Kidney tubule cell (primary cell): ENCODE measurements at regions not wholly inside any gene's neighbourhood (a gene's known extent, or its start where the extent isn't known, plus 50 kb on each side); places are given as distances from the start of the nearest gene placed in this dataset.

Source experiments
- DNase-seq: peaks from one replicate; pipeline ENCODE4 v3.0.0-alpha.2; 2018; ENCODE audit warnings: low spot score

DNA sequence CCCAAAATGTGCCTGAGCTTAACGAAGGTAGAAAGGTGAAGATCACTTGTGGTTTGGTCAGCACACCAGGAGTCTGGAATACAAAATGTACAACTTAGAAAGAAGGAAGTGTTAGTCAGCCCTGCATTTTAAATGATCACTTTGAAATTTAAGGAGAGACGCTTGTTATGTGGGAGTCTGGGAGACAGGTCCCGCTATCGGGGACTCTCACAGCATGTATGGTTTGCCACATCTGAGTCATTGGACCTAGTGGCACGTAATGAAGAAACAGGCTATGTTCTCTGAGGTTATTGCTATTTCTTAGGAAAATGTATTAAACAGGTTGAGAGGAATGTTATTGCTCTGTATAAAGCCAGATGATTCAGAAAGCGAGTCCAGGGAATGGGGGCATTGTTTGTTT is 2362.5 kb upstream of the WWC1 start:
- no peak for DNase-seq

DNA sequence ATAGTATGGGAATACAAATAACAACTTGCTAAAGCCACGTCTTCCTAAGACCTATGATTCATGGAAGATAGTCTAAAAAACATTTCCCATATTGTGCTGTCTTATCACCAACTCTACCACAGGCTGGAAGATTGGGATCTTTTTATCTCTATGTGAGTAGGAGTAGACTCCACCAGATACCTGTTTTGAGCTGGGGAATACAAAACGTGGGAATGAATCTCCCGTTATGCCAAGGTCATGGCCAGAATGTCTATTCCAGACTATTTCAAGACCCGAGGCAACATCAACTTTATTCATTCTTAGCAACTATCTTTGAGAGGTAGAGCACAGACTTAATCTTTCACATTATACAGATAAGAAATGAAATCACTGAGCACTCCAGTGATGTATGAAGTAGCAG is 2350.9 kb upstream of the WWC1 start:
- no peak for DNase-seq

DNA sequence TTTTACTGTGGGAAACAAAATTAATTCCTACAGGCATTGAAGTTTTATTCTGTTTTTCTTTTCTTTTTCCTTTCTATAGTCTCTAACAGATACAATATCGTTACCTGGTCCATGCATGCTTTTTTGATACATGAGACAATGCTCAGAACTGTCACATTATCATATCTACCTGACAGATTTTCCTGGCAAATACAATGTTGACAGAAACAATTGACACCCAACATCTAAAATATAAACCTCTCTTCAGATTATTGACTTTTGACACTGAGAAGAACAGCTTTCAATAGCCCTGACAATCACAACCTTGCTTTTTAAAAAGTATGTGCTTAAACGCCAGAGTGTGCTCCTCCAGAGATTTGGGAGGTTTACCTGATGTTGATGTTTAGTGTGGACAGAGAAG is 2334.6 kb upstream of the WWC1 start:
- DNase-seq, result no peak

DNA sequence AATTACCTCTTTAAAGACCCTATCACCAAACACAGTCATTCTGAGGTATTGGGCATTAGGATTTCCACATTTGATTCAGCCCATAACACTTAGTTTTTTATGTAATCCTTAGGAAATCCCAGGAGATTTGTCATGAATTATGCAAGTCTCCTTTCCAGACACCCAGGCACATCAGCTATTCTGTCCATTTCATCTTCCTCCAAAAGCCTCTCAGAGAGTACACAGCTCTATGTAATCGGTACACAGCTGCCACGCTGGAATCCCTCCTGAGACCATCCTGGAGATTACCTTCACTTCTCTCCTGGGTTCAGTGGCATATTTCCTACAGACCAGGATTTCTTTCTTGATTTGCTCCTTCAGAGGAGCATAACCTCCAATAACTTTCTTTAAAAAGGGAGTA is 2309.8 kb upstream of the WWC1 start:
- DNase-seq, result no peak

DNA sequence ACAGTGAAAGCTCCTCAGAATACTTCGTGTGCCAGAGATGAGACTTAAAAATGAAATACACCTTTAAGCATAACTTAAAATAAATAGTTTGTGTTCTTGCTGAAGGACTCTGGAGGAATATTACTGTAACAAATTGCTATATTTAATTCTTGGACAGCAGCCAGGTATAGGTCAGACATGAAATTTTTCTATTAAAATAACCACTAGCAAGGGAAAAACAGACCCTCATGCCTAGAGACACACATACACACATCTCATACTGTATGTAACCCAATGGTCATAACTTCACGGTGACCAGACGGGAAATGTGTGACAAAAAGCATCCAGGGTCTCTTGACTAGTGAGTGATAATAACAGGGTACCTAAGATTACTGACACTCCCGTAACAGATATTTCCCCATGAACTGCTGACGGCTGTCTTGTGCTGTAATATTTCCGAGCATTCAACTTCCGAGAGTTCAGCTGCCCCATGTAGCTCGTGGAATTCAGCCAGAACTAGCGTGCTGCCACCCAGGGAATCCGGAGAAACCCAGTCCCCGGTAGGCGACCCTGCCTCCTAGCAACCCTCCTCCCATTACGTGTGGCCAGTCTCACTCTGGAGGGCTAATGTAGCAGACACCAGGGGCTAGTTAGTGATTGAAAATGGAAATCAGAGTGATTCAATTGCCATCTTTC is 2295.1 kb upstream of the WWC1 start:
- DNase-seq, result no peak

DNA sequence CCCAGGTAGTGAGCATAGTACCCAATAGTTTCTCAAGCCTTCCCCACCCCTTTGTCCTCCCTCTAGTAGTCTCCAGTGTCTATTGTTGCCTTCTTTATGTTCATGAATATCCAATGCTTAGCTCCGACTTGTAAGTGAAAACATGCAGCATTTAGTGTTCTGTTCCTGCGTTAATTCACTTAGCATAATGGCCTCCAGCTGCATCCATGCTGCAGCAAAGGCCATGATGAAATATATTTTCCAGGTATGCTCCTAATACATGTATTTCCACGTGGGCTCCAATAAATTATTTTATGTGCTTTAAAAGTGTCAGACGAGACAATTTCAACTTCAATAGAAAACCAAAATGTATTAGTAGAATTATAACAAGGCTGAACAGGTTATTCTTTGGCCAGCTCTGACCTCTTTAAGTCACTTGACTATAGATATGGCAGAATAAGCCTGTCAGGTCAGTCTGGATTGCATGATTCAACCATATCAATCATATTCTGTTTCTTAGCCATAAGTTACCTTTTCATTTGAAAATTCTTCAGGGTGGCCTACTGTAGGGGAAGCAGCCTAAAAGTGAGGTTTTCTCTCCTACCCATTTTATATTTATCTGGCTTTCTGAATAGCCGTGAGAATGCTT is 2291.6 kb upstream of the WWC1 start:
- DNase-seq, result no peak

DNA sequence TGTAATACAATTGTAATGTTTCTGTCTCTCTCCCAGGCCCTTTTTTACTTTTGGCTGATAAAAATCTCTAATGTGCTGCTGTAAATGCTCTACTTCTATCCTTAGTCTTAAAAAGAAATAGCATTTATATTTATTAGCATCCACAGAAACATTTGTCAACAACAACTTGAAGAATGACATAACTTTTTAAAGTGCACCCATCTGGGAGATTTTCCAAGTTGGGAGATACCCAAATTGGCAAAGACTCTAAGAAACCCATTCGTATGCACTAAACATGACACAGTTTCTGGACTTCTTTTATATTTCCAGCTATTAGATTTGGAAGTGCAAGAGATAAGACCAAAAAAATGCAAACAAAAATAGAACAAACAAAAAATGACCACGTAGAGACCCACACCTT is 2287.4 kb upstream of the WWC1 start:
- no peak for DNase-seq

DNA sequence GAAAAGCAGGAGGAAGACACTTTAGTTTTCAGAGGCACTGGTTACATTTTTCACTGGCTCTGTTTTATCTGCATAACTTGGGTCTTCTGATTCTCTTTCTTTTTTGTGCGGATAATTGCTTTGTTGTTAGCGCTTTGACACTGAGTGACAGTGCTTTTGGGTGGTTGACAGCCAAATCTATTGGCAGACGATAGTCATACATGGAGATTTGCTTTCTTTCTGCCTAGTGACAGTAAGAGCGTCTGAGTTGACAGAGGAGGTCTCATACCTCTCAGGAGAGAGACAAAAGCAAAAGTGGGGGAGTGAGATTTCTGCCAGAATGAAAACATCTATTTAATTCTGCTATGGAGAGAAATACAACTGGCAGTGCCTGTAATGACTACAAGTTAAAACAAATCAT is 2278.0 kb upstream of the WWC1 start:
- DNase-seq, result no peak

DNA sequence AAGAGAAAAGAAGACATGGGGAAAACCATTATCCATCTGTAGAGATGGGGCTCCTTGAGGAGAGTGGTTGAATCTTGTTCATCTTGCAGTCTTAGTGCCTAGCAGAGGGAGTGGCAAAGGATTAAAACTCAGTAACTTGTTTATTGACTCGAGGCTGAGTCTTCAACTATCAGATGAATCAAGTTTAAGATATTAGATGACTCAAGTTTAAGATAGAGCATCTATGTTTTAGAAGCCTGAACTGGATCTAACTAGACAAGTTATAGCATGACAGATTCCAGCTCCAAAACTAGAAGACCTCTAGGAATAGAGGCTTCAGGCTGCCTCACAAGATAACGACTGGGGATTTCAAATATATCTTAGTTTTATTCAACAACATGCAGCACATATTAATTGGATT is 2277.2 kb upstream of the WWC1 start:
- no peak for DNase-seq

DNA sequence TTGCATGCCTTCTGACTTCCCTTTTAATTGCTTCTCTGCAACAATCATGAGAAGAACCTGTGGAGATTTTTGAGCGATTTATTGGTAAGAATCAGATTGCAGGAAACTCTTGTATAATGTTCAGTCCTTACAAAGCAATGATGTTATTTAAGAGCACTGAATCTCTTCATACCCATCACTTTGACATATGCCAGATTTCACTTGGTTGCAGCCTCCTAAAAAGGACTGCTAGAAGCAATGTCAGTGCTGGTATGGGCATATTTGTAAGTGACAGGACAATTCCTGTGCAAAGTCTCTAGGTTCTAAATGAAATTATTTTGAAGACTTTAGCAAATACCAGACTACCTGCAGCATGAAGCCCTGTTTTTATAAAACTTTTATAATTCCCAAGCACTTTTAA is 2272.7 kb upstream of the WWC1 start:
- no peak for DNase-seq

DNA sequence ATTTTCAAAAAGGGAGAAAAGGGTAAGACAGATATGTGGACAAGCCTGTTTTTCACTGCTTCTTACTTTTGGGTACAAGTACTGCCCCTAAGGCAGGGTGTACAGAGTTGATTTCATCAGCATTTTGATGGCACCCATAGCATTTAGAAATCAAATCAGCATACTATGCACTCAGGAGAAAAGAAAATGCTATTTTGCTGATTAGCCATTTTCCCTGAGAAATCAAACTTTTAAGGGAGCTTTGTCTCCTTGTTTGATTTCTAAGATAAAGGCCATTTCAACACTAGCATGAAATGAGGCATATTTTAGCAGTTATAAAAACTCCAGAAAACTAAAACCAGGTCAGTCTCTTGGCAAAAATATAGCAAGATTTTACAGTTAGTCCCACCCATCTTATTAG is 2269.4 kb upstream of the WWC1 start:
- no peak for DNase-seq

DNA sequence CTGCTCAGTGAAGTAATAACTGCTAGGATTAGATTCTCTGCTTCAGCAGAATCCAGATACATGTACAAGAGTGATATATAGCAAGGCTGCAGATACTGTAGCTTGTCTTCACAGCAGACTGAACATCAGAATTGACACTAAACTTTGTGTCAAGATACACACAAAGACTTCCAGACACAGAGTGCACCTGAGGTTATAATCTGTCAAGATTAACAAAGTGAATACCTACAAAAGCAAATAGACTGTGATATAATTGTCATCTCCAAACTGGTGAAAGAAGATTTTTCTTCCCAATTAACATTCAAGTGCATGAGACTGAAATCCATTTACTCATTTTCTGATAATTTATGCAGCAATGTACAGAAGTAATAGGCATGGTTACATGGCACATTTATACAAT is 2266.5 kb upstream of the WWC1 start:
- DNase-seq, result no peak

DNA sequence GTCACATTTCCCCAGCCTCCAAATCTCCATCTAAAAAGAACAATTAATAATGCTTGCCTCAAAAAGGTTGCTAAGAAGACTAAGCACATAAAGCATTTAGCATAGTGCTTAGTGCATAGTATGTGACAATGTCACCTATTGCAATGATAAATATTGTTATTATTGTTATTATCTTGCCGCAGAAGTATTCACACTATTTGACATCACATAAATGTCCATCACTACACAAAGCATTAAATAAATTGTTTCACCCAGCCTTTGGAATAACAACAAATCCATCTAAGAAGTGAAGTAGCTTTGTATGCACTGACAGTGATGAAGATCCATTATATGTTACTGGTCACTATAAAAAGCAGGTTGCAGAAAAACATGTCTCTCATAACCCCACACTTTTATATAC is 2263.9 kb upstream of the WWC1 start:
- no peak for DNase-seq

DNA sequence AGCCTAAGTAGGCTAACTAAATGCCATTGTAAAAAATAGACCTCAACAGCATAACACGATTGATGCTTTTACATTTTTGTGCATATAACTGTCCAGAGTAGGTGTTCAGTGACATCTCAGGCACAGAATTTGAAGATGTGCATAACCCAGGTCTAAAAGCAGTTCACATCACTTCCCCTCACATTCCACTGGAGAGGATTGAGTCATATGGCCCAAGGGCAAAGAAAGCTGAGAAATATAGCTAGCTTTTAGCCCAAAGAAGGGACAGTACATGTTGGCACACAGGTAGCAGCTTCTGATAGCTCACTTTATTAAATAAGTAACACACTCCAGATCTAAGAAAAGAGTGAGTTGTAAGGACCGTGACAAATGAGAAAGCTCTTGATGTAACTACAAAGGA is 2259.5 kb upstream of the WWC1 start:
- no peak for DNase-seq

DNA sequence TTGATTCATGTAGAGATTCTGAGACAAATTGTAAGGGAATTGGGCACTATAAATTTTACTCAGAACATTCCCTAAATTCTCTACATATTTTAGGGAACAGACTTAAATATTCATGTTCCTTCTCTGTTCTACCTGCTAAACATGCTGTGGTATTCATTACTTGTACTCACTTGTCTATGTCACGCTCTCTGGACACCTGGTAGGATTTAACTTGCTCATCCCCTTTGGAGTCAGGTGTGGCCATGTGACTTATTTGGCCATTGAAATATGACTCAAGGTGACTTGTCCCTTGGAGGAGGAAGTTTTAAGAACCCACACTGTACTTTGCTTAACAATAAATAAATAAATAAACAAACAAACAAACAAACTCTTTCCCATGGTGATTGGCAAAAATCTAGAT is 2258.8 kb upstream of the WWC1 start:
- peak; percentile 5 for DNase-seq

DNA sequence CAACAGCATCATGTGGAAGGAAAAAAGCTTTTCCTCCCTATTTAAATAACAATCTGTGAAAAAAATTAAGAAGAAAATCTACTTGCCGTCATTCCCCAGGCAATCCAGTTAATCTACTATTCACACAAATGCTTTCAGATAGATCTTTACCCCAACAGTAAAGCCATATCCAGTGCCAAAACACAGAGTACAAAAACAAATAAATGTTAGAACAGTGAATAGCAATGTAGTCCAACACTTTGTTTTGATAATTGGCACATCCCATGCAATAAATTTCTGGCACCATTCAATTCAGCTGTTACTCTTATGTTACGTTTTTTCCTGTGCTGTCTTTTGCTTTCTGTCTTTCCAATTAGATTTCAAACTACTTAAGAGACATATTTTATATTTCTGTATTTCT is 2245.5 kb upstream of the WWC1 start:
- no peak for DNase-seq

DNA sequence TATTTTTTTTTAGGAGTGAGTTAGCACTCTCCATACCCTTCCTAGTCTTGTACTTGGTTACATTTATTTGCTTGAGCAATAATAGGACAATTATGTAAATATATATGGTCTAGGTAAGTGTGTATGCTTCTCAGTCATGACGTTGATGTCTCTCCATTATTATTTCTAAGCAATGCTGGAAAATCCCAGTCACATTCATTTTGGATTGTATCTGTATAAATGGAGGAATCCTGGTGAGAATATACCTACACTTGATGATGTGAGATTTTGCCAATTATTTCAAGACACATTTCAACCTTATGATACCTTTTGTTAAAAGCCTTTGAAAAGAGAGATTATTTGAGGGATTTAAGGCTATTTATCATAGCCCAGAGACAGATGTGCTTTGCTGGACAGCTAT is 2244.5 kb upstream of the WWC1 start:
- no peak for DNase-seq

DNA sequence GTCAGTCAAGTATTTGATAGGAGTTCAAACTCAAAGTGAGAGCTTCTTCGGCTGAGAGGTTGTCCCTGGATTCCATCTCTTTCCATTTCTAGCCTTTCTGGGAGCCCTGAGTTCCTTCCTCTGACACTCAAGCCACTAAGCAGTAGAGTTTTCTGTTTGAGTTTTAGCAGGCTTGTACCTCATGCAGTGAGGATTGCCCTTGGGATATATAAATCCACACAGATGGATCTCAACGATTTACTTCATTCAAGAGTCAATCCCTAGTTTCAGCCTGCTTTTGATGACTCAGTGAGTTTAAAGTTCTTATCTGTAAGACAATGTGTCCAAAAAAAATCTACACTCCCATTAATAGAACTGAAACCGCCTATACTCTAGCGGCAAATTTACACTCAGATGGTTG is 2240.9 kb upstream of the WWC1 start:
- DNase-seq, result no peak

DNA sequence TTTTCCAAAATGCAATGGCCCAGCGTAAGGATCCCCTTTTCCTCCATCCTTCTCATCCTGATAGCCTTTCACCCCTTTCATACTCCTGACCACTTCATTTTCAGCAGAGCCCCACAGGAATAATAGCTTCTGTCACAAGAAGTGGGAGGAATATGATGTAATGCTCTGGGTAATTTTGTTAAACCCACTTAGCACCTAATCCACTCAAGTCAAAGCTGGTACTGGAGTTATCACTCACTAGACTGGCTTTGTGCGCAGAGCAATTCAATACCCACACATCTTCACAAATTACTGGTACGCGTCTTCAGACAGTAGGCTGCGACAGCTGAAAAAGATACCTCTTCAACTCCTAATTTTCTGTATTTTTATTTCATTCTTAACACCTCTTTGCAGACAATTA is 2232.8 kb upstream of the WWC1 start:
- no peak for DNase-seq

DNA sequence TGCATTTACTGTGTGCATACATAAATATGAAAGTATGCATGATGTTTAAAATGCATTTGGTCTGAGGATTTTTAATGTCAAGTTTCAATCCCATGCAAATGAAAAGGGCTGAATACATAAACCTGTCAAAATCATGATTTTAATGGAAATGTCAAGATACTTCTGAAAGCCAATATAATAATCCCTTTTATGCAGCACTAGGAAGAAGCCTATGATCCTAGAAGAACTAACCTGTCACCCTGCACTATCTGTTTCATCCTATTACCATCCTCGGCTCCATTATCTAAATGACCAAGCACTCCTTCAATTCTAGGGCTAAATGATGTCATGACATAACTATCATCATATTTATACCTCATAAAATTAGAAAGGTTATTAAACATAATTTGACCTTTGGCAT is 2229.4 kb upstream of the WWC1 start:
- no peak for DNase-seq

DNA sequence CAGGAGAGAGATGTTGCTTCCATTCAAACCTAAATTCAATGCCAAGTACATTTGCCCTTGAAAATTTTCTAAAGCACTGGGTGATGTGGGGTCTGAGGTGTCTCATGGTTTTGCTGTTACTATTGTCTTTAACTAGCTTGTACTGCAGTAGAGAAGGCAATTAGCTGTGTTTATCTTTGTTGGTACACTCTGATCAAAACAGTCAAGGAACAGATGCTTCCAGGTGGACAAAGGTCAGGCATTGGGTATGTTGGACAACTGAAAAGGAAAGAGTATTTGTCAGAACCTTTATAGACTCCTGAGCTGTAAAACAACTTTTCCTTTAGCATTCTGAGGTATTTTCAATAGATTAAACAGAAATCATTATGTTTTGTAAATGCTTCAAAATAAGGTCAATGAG is 2228.7 kb upstream of the WWC1 start:
- DNase-seq, result no peak

DNA sequence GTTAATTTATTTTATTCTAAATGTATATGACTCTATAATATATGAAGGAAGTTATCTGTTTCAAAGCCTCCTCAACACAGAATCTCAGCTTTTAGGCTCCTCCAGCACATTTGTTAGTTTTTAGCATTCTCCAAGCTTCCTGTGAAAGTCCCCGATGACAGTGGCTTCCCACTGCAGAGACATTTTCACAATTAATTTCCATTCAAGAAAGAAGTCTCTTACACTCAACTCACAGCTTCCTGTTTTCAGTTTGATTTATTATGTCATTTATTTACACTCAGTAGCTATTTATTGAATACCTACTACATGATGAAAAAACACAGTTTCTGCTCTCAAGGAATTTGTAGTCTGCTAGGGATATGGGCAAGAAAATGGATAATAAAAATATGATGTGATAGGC is 2228.2 kb upstream of the WWC1 start:
- no peak for DNase-seq

DNA sequence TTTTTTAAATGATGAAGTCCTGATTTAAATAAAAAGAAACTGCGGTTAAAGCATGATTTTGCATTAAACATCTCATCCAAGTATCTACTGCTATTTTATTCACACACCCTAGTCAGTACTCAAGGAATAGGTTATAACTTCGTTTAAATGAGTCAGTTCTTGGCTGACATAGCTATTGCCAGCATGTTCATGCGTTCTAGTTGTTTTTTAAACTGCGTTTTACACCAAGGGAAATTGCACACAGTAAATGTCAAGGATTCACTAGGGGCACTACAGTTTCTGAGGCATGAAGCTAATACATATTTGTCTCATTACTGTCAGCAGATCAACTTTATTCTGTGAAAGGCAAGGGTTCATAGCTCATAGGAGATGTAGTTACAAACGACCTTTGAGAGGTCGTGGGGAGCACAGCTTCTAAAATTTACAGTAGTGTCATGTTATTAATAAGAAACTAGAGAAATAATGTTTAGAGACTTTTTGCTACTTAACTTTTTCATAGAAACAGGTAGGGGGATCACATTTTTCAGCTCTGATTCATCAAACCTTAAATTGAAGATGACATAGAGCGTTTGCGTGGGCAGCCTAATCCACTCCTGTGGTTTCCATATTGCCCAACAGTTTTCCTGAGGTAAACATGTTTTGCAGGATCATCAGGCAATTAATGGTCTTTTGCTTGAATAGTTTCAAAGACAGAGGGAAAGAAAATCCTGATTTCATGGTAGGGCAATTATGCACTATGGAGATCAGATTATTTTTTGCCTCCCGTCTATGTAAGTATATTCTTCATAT is 2222.7 kb upstream of the WWC1 start:
- no peak for DNase-seq
